OCI-LY7 (cell line): ENCODE measurements at regions not wholly inside any gene's neighbourhood (a gene's known extent, or its start where the extent isn't known, plus 50 kb on each side); places are given as distances from the start of the nearest gene placed in this dataset.

Source experiments
- BruUV-seq: library from RNA; stranded (reverse); fragments of 400-500 nt; replicated peaks from 2 replicates; lab custom pipeline; 2021; lab: Mats Ljungman, UMichigan
- CTCF ChIA-PET: fragments of 300-600 bp; sonication (Branson Sonifier 250); formaldehyde crosslinking; loops from one replicate; lab custom pipeline; 2022; ENCODE audit warnings: antibody characterized with exemption; ENCODE audit not compliant: unreplicated experiment; lab: Charles Lee
- POLR2A ChIA-PET: fragments of 300-600 bp; sonication (Branson Sonifier 250); formaldehyde crosslinking; loops from one replicate; lab custom pipeline; 2022; ENCODE audit warnings: antibody characterized with exemption; lab: Charles Lee
- DNase-seq: peaks from one replicate; pipeline ENCODE4 v3.0.0-alpha.2; 2015; ENCODE audit warnings: low spot score
- H2AFZ ChIP-seq: fragments of 200-600 bp; sonication (generic), shearing (Covaris generic); 2 replicates; pipeline ENCODE4 v1.6.1; 2014; ENCODE audit warnings: mild to moderate bottlenecking, antibody characterized with exemption, low read length, moderate library complexity
- H3K27ac ChIP-seq: fragments of 200-600 bp; sonication (generic); 2 replicates; pipeline ENCODE4 v1.5.1; 2014; ENCODE audit warnings: mixed run types, low read depth, mild to moderate bottlenecking, moderate library complexity, low read length, inconsistent platforms; ENCODE audit not compliant: poor library complexity, severe bottlenecking
- H3K36me3 ChIP-seq: fragments of 200-600 bp; sonication (generic); 2 replicates; pipeline ENCODE4 v1.6.1; 2014; ENCODE audit warnings: mild to moderate bottlenecking, antibody characterized with exemption, low read length, moderate library complexity, mixed read lengths; ENCODE audit not compliant: insufficient read depth
- H3K4me1 ChIP-seq: fragments of 200-600 bp; sonication (generic); 2 replicates; pipeline ENCODE4 v1.5.1; 2014; ENCODE audit warnings: mild to moderate bottlenecking, low read length; ENCODE audit not compliant: insufficient read depth, poor library complexity, severe bottlenecking
- H3K4me2 ChIP-seq: fragments of 200-600 bp; sonication (generic); 2 replicates; pipeline ENCODE4 v1.6.1; 2014; ENCODE audit warnings: mild to moderate bottlenecking, low read length
- H3K4me3 ChIP-seq: fragments of 200-600 bp; sonication (generic); 2 replicates; pipeline ENCODE4 v1.5.1; 2014; ENCODE audit warnings: mild to moderate bottlenecking, low read depth, low read length; ENCODE audit not compliant: poor library complexity, severe bottlenecking
- H3K79me2 ChIP-seq: fragments of 200-600 bp; sonication (generic); 2 replicates; pipeline ENCODE4 v1.6.1; 2016; ENCODE audit warnings: low read depth, mild to moderate bottlenecking, low read length, moderate library complexity, mixed read lengths; ENCODE audit not compliant: insufficient read depth
- H3K9me2 ChIP-seq: fragments of 200-600 bp; sonication (generic); 2 replicates; pipeline ENCODE4 v1.6.1; 2016; ENCODE audit warnings: mild to moderate bottlenecking, low read length, mixed read lengths; ENCODE audit not compliant: insufficient read depth
- H3K9me3 ChIP-seq: fragments of 200-600 bp; sonication (generic); 2 replicates; pipeline ENCODE4 v1.6.1; 2014; ENCODE audit warnings: mild to moderate bottlenecking, mixed run types, low read length, mixed read lengths
- H4K20me1 ChIP-seq: fragments of 200-600 bp; sonication (generic); 2 replicates; pipeline ENCODE4 v1.6.1; 2014; ENCODE audit warnings: mild to moderate bottlenecking, antibody characterized with exemption, low read length, moderate library complexity, mixed read lengths; ENCODE audit not compliant: insufficient read depth
- CTCF ChIP-seq: fragments of 200-600 bp; sonication (generic); conservative IDR thresholded peaks from 2 replicates; pipeline ENCODE4 v1.5.1; 2014; ENCODE audit warnings: mild to moderate bottlenecking, antibody characterized with exemption, low read length, moderate library complexity, mixed read lengths
- EZH2phosphoT487 ChIP-seq: fragments of 200-600 bp; sonication (generic); IDR thresholded peaks from 2 replicates; pipeline ENCODE4 v1.6.1; 2018; ENCODE audit warnings: low read depth, borderline replicate concordance, mild to moderate bottlenecking, mixed run types, antibody characterized with exemption, low read length, moderate library complexity, mixed read lengths
- intact Hi-C: fragments of 100-400 bp; cut with micrococcal nuclease; formaldehyde crosslinking; loops from one replicate; pipeline ENCODE4 v1.10.0; 2022; ENCODE audit not compliant: unreplicated experiment

DNA sequence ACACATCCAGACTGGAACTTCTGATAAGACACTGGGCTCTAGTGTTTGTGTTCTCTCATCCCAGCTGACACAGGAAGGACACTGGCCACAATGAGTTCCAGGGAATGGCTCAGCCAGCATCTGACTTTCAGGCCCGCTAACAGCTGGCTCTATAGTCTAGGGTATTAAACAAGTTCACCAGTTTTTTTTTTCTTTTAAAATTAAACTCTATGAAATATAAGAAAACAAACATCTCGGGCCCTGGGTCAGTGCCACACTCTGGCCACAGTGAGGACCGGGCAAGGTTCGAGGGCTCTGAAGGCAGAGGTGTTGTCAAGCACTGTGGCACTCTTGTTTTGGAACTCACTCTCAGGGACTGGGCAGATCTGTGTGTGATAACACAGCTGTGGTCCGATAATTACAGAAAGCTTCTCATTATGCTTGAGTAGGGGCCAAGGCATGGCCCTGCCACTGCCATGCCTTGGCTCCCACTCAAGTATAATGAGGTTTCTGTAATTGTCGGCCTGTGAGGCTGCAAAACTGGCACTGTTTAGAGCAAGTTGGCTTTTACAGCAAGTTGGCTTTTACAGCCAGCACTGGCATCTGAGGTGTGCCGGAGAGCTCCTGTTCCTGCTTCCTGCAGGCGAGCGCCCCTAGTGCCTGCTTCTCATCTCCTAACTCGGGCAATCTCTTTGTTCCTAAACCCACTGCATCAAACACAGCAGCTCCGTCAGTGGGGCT, 62.8 kb downstream of the PPP1R2C start:
- intact Hi-C loops, result no loop called here
- H3K9me2 ChIP-seq, result no peaks in the 10 kb centered on the region
- no peak overlapping the region for H3K27ac ChIP-seq
- BruUV-seq, result no TSS peak
- no peak for DNase-seq
- H3K36me3 ChIP-seq, result no peaks in the 10 kb centered on the region
- no peaks in the 10 kb centered on the region for H3K9me3 ChIP-seq
- H3K4me2 ChIP-seq, result no peak overlapping the region
- H3K4me3 ChIP-seq, result no peak overlapping the region
- H4K20me1 ChIP-seq, result no peaks in the 10 kb centered on the region
- no peak for TF ChIP-seq CTCF
- no peak for TF ChIP-seq EZH2phosphoT487
- POLR2A ChIA-PET, result no interaction called here
- no peaks in the 10 kb centered on the region for H3K4me1 ChIP-seq
- no peak overlapping the region for H2AFZ ChIP-seq
- CTCF ChIA-PET, result no interaction called here
- no peaks in the 10 kb centered on the region for H3K79me2 ChIP-seq

DNA sequence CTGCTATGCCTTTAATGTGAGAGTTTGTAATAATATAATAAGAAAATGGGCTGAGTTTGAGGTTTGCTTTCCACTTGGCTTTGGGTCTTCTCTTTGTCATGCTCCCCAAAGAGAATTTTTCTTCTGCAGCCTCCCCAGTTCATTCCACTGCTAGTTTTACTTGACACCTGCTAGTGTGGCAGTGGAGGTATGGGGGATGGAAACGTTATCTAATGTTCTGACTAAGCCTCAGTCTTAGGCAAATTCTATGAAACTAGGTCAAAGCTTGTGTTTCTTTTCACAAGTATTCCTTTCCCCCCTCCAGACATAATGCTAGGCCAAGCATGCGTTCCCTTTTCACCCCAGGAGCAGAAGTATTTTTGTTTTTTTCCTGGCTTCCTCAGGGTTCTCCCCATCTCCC, 67.5 kb downstream of the PPP1R2C start:
- POLR2A ChIA-PET, result no interaction called here

More for the DNA sequence above, 67.5 kb downstream of the PPP1R2C start:
- no peaks in the 10 kb centered on the region for H3K9me2 ChIP-seq
- no peaks in the 10 kb centered on the region for H4K20me1 ChIP-seq
- no peaks in the 10 kb centered on the region for H3K79me2 ChIP-seq
- no peaks in the 10 kb centered on the region for H3K4me1 ChIP-seq
- H3K27ac ChIP-seq, result no peak overlapping the region
- no peak for DNase-seq
- no peak overlapping the region for H3K4me2 ChIP-seq
- no peak for TF ChIP-seq EZH2phosphoT487
- TF ChIP-seq CTCF, result no peak
- intact Hi-C loops, result no loop called here
- H3K9me3 ChIP-seq, result no peaks in the 10 kb centered on the region
- CTCF ChIA-PET, result no interaction called here
- no peaks in the 10 kb centered on the region for H3K36me3 ChIP-seq
- no TSS peak for BruUV-seq
- no peak overlapping the region for H3K4me3 ChIP-seq
- no peak overlapping the region for H2AFZ ChIP-seq
